ENCODE measurements at regions not wholly inside any gene's neighbourhood (a gene's known extent, or its start where the extent isn't known, plus 50 kb on each side); places are given as distances from the start of the nearest gene placed in this dataset.

- Mint-ChIP-seq H3K27ac (no peak overlapping the region), H3K9me3 (no peaks in the 10 kb centered on the region), H3K27me3 (ENCODE audit: low read depth) (peaks cover 36% of the 10 kb centered on the region)
These were observed 159.6 kb upstream of the LEF1 start for GRCh38 chr4:108328383-108328732.

GRCh38 chr4:108327642-108328382 lies 159.1 kb upstream of the LEF1 start:
- DNase-seq (ENCODE audit: low spot score) = no peak
- Mint-ChIP-seq H3K4me3 (no peak overlapping the region), H3K27ac (no peak overlapping the region), H3K36me3 (ENCODE audit: low read depth) (no peaks in the 10 kb centered on the region), H3K9me3 (no peaks in the 10 kb centered on the region), H3K27me3 (ENCODE audit: low read depth) (peaks cover 32% of the 10 kb centered on the region), H3K4me1 (ENCODE audit: low read depth) (peaks cover 16% of the 10 kb centered on the region)

More at GRCh38 chr4:108328383-108328732, 159.6 kb upstream of the LEF1 start:
- peaks cover 16% of the 10 kb centered on the region for H3K4me1 Mint-ChIP-seq (ENCODE audit: low read depth)
- no peaks in the 10 kb centered on the region for H3K36me3 Mint-ChIP-seq (ENCODE audit: low read depth)
- peak overlapping the region; percentile 4 for H3K4me3 Mint-ChIP-seq
- no peak for DNase-seq (ENCODE audit: low spot score)

DNA sequence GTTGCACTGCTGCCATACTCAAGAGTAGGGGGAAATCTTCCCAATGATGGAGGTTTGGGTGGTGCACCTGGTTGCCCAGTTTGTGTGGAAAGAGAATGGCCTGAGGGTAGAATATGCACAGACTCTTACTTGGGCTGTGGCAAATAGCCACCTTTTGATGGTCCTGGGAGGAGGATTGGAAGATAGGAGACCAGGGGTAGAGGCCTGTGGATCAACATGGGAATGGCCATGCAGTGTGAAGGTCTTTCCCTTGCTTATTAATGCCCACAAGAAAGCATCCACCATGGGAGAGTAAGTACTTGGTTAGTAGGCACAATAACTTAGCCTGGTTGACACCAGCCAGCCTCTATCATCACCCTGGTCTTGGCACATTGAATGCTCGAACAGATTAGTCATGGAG lies 156.8 kb upstream of the LEF1 start:
- Mint-ChIP-seq H3K36me3 (ENCODE audit: low read depth) (no peaks in the 10 kb centered on the region), H3K4me1 (ENCODE audit: low read depth) (peaks cover 16% of the 10 kb centered on the region), H3K4me3 (no peak overlapping the region), H3K9me3 (peaks cover 5% of the 10 kb centered on the region), H3K27ac (no peak overlapping the region), H3K27me3 (ENCODE audit: low read depth) (peaks cover 17% of the 10 kb centered on the region)
- no peak for DNase-seq (ENCODE audit: low spot score)

- H3K27me3 Mint-ChIP-seq (ENCODE audit: low read depth) = peaks cover 19% of the 10 kb centered on the region
- no peak for DNase-seq (ENCODE audit: low spot score)
- H3K9me3 Mint-ChIP-seq = peaks cover 5% of the 10 kb centered on the region
- no peaks in the 10 kb centered on the region for H3K36me3 Mint-ChIP-seq (ENCODE audit: low read depth)
- H3K4me1 Mint-ChIP-seq (ENCODE audit: low read depth) = peaks cover 16% of the 10 kb centered on the region
- no peak overlapping the region for H3K4me3 Mint-ChIP-seq
- no peak overlapping the region for H3K27ac Mint-ChIP-seq
These were observed 155.7 kb upstream of the LEF1 start for GRCh38 chr4:108324450-108324849.

- peaks cover 5% of the 10 kb centered on the region for H3K27me3 Mint-ChIP-seq (ENCODE audit: low read depth)
- no peak overlapping the region for H3K4me3 Mint-ChIP-seq
- no peaks in the 10 kb centered on the region for H3K36me3 Mint-ChIP-seq (ENCODE audit: low read depth)
- no peak overlapping the region for H3K27ac Mint-ChIP-seq
- no peak for DNase-seq (ENCODE audit: low spot score)
- H3K4me1 Mint-ChIP-seq (ENCODE audit: low read depth) = no peaks in the 10 kb centered on the region
- H3K9me3 Mint-ChIP-seq = peaks cover 5% of the 10 kb centered on the region
These were observed 153.8 kb upstream of the LEF1 start for GRCh38 chr4:108322497-108322896.

DNA sequence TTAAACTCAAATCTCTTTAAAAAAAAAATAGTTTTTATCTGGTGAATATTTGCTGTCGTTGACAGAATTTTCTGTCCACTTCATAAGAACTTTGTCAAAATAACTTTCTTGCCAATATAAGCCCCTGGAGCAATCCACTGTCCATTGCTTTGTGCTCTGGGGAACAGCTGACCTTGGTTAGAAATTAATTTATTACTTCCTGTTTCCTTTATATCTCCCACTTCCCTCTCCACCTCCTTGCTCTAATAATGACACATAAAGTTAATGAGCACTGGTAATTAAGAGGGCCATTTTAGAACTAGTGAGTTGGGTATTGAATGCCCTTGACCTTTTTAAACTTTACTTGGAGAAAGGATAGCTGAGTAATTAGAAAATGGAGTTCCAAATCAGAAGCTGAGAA lies 151.3 kb upstream of the LEF1 start:
- Mint-ChIP-seq H3K9me3 (peaks cover 5% of the 10 kb centered on the region), H3K27me3 (ENCODE audit: low read depth) (peaks cover 11% of the 10 kb centered on the region), H3K27ac (no peak overlapping the region)

GRCh38 chr4:108317377-108317776 lies 148.6 kb upstream of the LEF1 start:
- Mint-ChIP-seq H3K36me3 (ENCODE audit: low read depth) (no peaks in the 10 kb centered on the region), H3K27me3 (ENCODE audit: low read depth) (peaks cover 11% of the 10 kb centered on the region), H3K4me1 (ENCODE audit: low read depth) (peaks cover 20% of the 10 kb centered on the region), H3K27ac (no peak overlapping the region), H3K9me3 (peaks cover 1% of the 10 kb centered on the region), H3K4me3 (no peak overlapping the region)
- no peak for DNase-seq (ENCODE audit: low spot score)

More for the DNA sequence above, 151.3 kb upstream of the LEF1 start:
- DNase-seq (ENCODE audit: low spot score) = no peak
- H3K36me3 Mint-ChIP-seq (ENCODE audit: low read depth) = no peaks in the 10 kb centered on the region
- peaks cover 7% of the 10 kb centered on the region for H3K4me1 Mint-ChIP-seq (ENCODE audit: low read depth)
- H3K4me3 Mint-ChIP-seq = no peak overlapping the region

- Mint-ChIP-seq H3K27ac (no peak overlapping the region), H3K36me3 (ENCODE audit: low read depth) (no peaks in the 10 kb centered on the region), H3K4me3 (peak overlapping the region; percentile 37), H3K9me3 (no peaks in the 10 kb centered on the region), H3K4me1 (ENCODE audit: low read depth) (peaks cover 23% of the 10 kb centered on the region), H3K27me3 (ENCODE audit: low read depth) (peaks cover 13% of the 10 kb centered on the region)
- DNase-seq (ENCODE audit: low spot score) = no peak
These were observed 147.0 kb upstream of the LEF1 start for GRCh38 chr4:108315694-108316093.

GRCh38 chr4:108314900-108315589 lies 146.3 kb upstream of the LEF1 start:
- Mint-ChIP-seq H3K27ac (no peak overlapping the region), H3K36me3 (ENCODE audit: low read depth) (no peaks in the 10 kb centered on the region), H3K9me3 (no peaks in the 10 kb centered on the region), H3K4me1 (ENCODE audit: low read depth) (peaks cover 23% of the 10 kb centered on the region), H3K4me3 (peak overlapping the region; percentile 37), H3K27me3 (ENCODE audit: low read depth) (peaks cover 13% of the 10 kb centered on the region)
- no peak for DNase-seq (ENCODE audit: low spot score)

GRCh38 chr4:108313546-108314339 lies 145.0 kb upstream of the LEF1 start:
- Mint-ChIP-seq H3K4me1 (ENCODE audit: low read depth) (peaks cover 23% of the 10 kb centered on the region), H3K27ac (no peak overlapping the region), H3K4me3 (no peak overlapping the region), H3K36me3 (ENCODE audit: low read depth) (no peaks in the 10 kb centered on the region), H3K27me3 (ENCODE audit: low read depth) (peaks cover 10% of the 10 kb centered on the region), H3K9me3 (no peaks in the 10 kb centered on the region)
- DNase-seq (ENCODE audit: low spot score) = no peak

DNA sequence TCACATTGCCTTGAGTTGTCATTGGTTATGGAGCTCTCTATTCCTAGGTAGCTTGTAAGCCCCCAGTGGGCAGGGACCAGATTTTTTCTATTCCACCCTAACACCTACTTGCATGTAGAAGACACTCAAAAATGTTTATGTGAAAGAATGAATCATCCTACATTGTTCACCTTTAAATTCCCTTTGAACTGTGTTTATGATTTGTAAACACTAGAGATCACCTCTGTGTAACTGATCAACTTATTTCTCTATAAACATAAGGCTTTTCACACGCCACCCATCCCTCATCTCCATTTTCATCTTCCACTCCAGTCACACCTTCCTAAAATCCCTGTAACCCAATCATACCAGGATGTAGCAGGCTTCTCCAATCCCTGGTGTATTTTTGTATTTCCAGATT lies 142.6 kb upstream of the LEF1 start:
- Mint-ChIP-seq H3K4me1 (ENCODE audit: low read depth) (peaks cover 29% of the 10 kb centered on the region), H3K9me3 (no peaks in the 10 kb centered on the region), H3K4me3 (no peak overlapping the region), H3K27me3 (ENCODE audit: low read depth) (peaks cover 5% of the 10 kb centered on the region), H3K27ac (no peak overlapping the region), H3K36me3 (ENCODE audit: low read depth) (no peaks in the 10 kb centered on the region)
- DNase-seq (ENCODE audit: low spot score) = no peak

GRCh38 chr4:108303488-108304177 lies 134.9 kb upstream of the LEF1 start:
- Mint-ChIP-seq H3K36me3 (ENCODE audit: low read depth) (peaks cover 3% of the 10 kb centered on the region), H3K27me3 (ENCODE audit: low read depth) (peaks cover 8% of the 10 kb centered on the region), H3K4me1 (ENCODE audit: low read depth) (peaks cover 31% of the 10 kb centered on the region), H3K4me3 (no peak overlapping the region), H3K27ac (no peak overlapping the region), H3K9me3 (peaks cover 10% of the 10 kb centered on the region)
- no peak for DNase-seq (ENCODE audit: low spot score)

GRCh38 chr4:108301545-108302251 lies 133.0 kb upstream of the LEF1 start:
- peak overlapping the region; percentile 45 for H3K27ac Mint-ChIP-seq
- H3K36me3 Mint-ChIP-seq (ENCODE audit: low read depth) = peaks cover 3% of the 10 kb centered on the region
- peaks cover 12% of the 10 kb centered on the region for H3K27me3 Mint-ChIP-seq (ENCODE audit: low read depth)
- peak overlapping the region; percentile 12 for H3K4me3 Mint-ChIP-seq
- peaks cover 25% of the 10 kb centered on the region for H3K4me1 Mint-ChIP-seq (ENCODE audit: low read depth)
- no peak for DNase-seq (ENCODE audit: low spot score)
- peaks cover 10% of the 10 kb centered on the region for H3K9me3 Mint-ChIP-seq

All from T-helper 2 cell treated with Interferon-gamma antibody and Interleukin-4, amounts not matched to agents 5 μg/mL and 100 μg/mL, for 36 hours (primary cell).